Chondrocyte (in vitro differentiated cells): ENCODE measurements at regions not wholly inside any gene's neighbourhood (a gene's known extent, or its start where the extent isn't known, plus 50 kb on each side); places are given as distances from the start of the nearest gene placed in this dataset.

Experiments
- DNase-seq: peaks from one replicate; pipeline ENCODE4 v3.0.0; 2021; ENCODE audit warnings: mixed read lengths, low spot score
- H3K27ac Mint-ChIP-seq: one replicate; pipeline ENCODE4 v1.8.0; 2021; ENCODE audit warnings: mild to moderate bottlenecking, moderate library complexity, mixed read lengths; ENCODE audit not compliant: unreplicated experiment
- H3K27me3 Mint-ChIP-seq: 2 replicates; pipeline ENCODE4 v1.8.0; 2021; ENCODE audit warnings: low read depth, mixed read lengths
- H3K36me3 Mint-ChIP-seq: 2 replicates; pipeline ENCODE4 v1.8.0; 2021; ENCODE audit warnings: low read depth, mixed read lengths
- H3K4me1 Mint-ChIP-seq: 2 replicates; pipeline ENCODE4 v1.8.0; 2021; ENCODE audit warnings: low read depth, mild to moderate bottlenecking, mixed read lengths
- H3K4me3 Mint-ChIP-seq: one replicate; pipeline ENCODE4 v1.8.0; 2021; ENCODE audit warnings: mild to moderate bottlenecking, moderate library complexity, mixed read lengths; ENCODE audit not compliant: unreplicated experiment
- H3K9me3 Mint-ChIP-seq: 2 replicates; pipeline ENCODE4 v1.8.0; 2021; ENCODE audit warnings: low read depth, mixed read lengths
- TF ChIP-seq, protein P1 (sequence below): fragments of 200-600 bp; sonication (generic); IDR thresholded peaks from 2 replicates; pipeline ENCODE4 v1.5.0; 2021; ENCODE audit warnings: antibody characterized with exemption, mild to moderate bottlenecking, moderate library complexity

DNA sequence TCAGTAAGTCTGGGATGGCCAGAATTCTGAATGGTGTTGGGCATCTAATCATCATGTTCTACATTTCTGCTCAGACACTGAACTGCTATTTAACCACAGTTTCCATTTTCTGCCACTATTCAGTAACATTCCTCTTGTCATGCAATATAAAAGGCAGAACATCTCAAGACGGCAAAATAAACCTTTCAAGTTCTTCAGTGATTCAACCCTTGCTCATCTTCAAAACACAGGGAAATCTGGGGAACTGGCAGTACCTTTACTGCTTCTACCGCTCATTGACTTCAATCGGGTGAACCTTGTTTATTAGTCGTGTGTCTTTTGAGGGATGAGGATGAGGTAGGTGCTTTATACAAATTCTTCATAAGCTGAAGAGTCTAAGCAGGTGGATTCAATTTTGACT, 184.7 kb upstream of the ANK3 start:
- H3K36me3 Mint-ChIP-seq = no peaks in the 10 kb centered on the region

DNA sequence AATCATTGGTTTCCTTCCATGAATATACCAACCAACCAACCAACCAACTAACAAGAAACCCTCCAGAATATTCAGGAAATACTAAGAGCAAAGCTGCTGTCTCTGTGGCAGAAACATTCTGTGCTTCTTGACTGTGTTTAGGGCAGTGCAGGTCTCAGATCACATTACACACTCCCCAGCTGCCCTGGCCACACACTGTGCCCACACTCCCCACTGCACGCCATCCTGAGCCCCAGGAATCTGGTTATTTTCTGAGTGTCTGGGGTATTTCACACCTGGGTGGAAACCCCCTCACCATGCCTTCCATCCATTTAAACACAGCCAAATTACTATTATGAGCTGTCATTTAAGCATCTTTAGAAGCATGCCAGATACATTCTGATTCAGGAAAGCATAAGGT, 183.7 kb upstream of the ANK3 start:
- peaks cover 3% of the 10 kb centered on the region for H3K9me3 Mint-ChIP-seq
- H3K27ac Mint-ChIP-seq = peak overlapping the region; percentile 79
- H3K4me1 Mint-ChIP-seq = peaks cover 43% of the 10 kb centered on the region
- DNase-seq = no peak
- TF ChIP-seq, protein P1, sequence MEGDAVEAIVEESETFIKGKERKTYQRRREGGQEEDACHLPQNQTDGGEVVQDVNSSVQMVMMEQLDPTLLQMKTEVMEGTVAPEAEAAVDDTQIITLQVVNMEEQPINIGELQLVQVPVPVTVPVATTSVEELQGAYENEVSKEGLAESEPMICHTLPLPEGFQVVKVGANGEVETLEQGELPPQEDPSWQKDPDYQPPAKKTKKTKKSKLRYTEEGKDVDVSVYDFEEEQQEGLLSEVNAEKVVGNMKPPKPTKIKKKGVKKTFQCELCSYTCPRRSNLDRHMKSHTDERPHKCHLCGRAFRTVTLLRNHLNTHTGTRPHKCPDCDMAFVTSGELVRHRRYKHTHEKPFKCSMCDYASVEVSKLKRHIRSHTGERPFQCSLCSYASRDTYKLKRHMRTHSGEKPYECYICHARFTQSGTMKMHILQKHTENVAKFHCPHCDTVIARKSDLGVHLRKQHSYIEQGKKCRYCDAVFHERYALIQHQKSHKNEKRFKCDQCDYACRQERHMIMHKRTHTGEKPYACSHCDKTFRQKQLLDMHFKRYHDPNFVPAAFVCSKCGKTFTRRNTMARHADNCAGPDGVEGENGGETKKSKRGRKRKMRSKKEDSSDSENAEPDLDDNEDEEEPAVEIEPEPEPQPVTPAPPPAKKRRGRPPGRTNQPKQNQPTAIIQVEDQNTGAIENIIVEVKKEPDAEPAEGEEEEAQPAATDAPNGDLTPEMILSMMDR = no peak
- H3K27me3 Mint-ChIP-seq = no peaks in the 10 kb centered on the region
- H3K4me3 Mint-ChIP-seq = peak overlapping the region; percentile 79
- H3K36me3 Mint-ChIP-seq = no peaks in the 10 kb centered on the region

More for the DNA sequence above, 184.7 kb upstream of the ANK3 start:
- Mint-ChIP-seq H3K4me3 (no peak overlapping the region), H3K27ac (no peak overlapping the region), H3K4me1 (peaks cover 43% of the 10 kb centered on the region), H3K27me3 (no peaks in the 10 kb centered on the region), H3K9me3 (peaks cover 3% of the 10 kb centered on the region)
- TF ChIP-seq, protein P1 = no peak
- DNase-seq = no peak

DNA sequence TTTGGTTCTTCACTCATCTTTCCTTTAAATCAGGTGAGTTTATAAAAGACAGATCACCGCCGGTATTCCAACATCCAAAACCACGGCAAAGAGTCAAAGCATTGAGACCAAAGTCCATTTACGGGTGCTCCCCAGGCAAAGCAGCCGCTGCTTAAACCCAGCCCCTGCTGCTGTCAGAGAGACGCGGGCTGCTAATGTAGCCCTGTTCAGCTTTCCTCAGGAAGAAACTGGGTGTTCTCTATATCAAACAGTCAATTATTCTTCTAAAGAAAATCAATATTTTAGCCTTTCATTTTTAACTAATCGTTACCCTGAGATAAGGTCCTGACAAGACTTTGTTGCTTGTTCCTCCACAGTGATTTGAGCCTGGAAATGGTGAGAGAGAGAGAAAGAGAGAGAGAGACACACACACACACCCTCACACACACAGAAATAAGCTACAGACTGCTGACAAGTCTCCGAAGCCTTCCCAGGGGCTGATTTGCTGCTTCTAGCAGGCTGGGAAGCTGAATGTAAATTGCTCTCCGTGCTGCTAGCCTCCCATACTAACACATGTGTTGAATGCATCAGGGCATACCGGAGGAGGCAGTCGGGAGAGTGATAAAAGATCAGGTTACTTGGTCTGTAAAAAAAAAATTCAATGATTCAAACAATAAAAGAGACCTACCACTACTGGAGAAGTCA, 183.0 kb upstream of the ANK3 start:
- no peak for DNase-seq
- no peaks in the 10 kb centered on the region for H3K27me3 Mint-ChIP-seq
- peak overlapping the region; percentile 79 for H3K4me3 Mint-ChIP-seq
- H3K27ac Mint-ChIP-seq = peak overlapping the region; percentile 79
- H3K4me1 Mint-ChIP-seq = peaks cover 43% of the 10 kb centered on the region
- H3K36me3 Mint-ChIP-seq = peaks cover 1% of the 10 kb centered on the region
- TF ChIP-seq, protein P1 = no peak
- peaks cover 8% of the 10 kb centered on the region for H3K9me3 Mint-ChIP-seq

DNA sequence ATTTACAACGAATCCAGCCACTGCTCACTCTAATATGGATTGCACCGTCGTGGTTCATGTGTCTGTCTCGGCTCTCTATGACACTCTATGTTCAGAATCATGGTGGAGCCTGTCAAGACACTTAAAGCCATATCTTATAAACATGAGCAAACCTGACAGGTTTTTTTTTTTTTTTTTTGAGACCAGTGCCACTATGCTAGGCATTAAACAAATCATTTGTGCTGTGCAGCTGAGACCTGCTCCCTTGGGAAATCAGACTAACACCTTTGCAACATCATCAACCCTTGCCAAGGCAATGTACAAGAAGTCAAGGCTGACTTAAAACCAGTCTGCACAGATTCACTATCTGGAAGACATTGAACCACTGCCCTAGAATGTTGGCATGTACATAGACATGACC, 181.2 kb upstream of the ANK3 start:
- TF ChIP-seq, protein P1 = no peak
- peaks cover 12% of the 10 kb centered on the region for H3K9me3 Mint-ChIP-seq
- H3K4me3 Mint-ChIP-seq = no peak overlapping the region
- no peaks in the 10 kb centered on the region for H3K27me3 Mint-ChIP-seq
- H3K4me1 Mint-ChIP-seq = peaks cover 34% of the 10 kb centered on the region
- no peak for DNase-seq
- no peak overlapping the region for H3K27ac Mint-ChIP-seq
- peaks cover 7% of the 10 kb centered on the region for H3K36me3 Mint-ChIP-seq

DNA sequence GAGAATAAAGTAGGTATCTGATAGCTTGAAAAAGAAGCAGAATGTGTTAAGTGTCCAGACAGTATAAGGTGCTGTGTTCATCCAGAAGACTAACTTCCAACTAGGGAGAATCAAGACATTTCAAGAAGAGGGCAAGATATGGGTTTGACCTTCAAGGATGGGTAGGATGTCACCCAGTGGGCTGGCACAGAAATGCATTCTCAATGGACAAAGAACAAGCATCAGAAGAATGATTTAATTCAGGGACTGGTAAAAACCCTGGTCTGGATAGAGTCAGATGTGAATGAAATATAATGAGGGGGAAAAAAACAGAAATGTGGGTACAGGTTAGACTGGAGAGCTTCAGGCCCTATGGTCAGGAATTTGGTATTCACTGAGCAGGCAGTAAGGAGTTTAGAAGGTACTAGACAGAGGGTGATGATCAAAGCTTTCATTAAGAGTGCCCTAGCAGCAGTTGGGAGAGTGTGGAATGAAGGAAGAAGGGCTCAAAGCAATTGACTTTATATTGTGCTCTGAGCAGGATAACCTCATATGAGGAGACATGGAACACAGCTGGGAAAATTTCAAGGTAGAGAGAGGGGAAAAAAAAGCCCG, 180.7 kb upstream of the ANK3 start:
- peaks cover 7% of the 10 kb centered on the region for H3K36me3 Mint-ChIP-seq
- H3K27me3 Mint-ChIP-seq = no peaks in the 10 kb centered on the region
- DNase-seq = no peak
- H3K4me3 Mint-ChIP-seq = no peak overlapping the region
- TF ChIP-seq, protein P1 = no peak
- no peak overlapping the region for H3K27ac Mint-ChIP-seq
- peaks cover 15% of the 10 kb centered on the region for H3K9me3 Mint-ChIP-seq
- peaks cover 31% of the 10 kb centered on the region for H3K4me1 Mint-ChIP-seq
